H1 (cell line): ENCODE measurements at regions not wholly inside any gene's neighbourhood (a gene's known extent, or its start where the extent isn't known, plus 50 kb on each side); places are given as distances from the start of the nearest gene placed in this dataset.

Experiments used
- CHD1 ChIP-seq: IDR thresholded peaks from 2 replicates; pipeline ENCODE4 v1.6.1; 2012; ENCODE audit warnings: low read depth, low read length, improper control_type of control experiment
- CHD2 ChIP-seq: IDR thresholded peaks from 2 replicates; pipeline ENCODE4 v1.6.1; 2012; ENCODE audit warnings: low read length, improper control_type of control experiment
- EGR1 ChIP-seq: IDR thresholded peaks from 2 replicates; pipeline ENCODE4 v1.6.1; 2011; ENCODE audit warnings: low read depth, low read length, borderline replicate concordance
- HDAC2 ChIP-seq, 2 experiments: fragments of 300-600 bp in 1 of 2; sonication (generic) in 1 of 2; IDR thresholded peaks; 2 replicates each; pipeline ENCODE4 v1.6.1; 2011 to 2012; ENCODE audit warnings: low read depth in 2 of 2, low read length in 2 of 2, mild to moderate bottlenecking in 2 of 2, moderate library complexity in 2 of 2, borderline replicate concordance in 1 of 2, inconsistent platforms in 1 of 2

DNA sequence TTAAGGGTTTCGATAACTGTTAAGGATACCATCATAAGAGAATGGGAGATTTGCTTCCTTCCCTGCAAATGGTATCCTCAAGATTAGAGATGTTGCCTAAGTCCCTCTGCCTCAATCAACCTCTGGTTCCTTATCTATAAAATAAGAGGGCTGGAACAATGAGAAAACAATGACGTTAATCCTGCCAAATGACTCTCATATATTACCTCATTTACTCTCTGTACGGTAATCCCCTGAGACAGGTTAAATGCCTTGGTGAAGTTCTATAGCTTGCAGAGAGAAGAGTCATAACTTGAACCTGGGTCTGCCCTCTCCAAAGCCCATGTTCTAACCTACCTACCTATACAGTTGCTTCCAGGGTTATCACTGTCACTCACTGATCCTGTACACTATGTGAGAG lies 100.2 kb upstream of the OTUD4 start (continued):
- no peak for TF ChIP-seq EGR1
- no peak for TF ChIP-seq CHD1
- TF ChIP-seq HDAC2 (IDR thresholded peaks at IDR 0.05; ENCODE audit: borderline replicate concordance in 1 of 2, low read depth in 2 of 2, low read length in 2 of 2), result no peak
- TF ChIP-seq CHD2, result no peak
